ENCODE measurements at regions not wholly inside any gene's neighbourhood (a gene's known extent, or its start where the extent isn't known, plus 50 kb on each side); places are given as distances from the start of the nearest gene placed in this dataset.

GRCh38 chr16:6857575-6857974 lies 475.1 kb upstream of the RBFOX1 start:
- Histone ChIP-seq H3K4me3 (no peak overlapping the region), H3K9me3 (no peaks in the 10 kb centered on the region), H3K36me3 (no peaks in the 10 kb centered on the region), H3K27ac (no peak overlapping the region), H3K4me1 (no peaks in the 10 kb centered on the region), H3K27me3 (no peaks in the 10 kb centered on the region)
- FAIRE-seq (no peak), ATAC-seq (no peak), DNase-seq (no peak)
- WGBS, 2 donors = 47 to 48% methylated on average over 5 of the region's 5 CpGs
- TF ChIP-seq, protein P1, sequence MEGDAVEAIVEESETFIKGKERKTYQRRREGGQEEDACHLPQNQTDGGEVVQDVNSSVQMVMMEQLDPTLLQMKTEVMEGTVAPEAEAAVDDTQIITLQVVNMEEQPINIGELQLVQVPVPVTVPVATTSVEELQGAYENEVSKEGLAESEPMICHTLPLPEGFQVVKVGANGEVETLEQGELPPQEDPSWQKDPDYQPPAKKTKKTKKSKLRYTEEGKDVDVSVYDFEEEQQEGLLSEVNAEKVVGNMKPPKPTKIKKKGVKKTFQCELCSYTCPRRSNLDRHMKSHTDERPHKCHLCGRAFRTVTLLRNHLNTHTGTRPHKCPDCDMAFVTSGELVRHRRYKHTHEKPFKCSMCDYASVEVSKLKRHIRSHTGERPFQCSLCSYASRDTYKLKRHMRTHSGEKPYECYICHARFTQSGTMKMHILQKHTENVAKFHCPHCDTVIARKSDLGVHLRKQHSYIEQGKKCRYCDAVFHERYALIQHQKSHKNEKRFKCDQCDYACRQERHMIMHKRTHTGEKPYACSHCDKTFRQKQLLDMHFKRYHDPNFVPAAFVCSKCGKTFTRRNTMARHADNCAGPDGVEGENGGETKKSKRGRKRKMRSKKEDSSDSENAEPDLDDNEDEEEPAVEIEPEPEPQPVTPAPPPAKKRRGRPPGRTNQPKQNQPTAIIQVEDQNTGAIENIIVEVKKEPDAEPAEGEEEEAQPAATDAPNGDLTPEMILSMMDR (IDR thresholded peaks at IDR 0.05) = no peak
- intact Hi-C loops (cut with DNase I) = no loop called here

- DNase-seq (no peak), ATAC-seq (no peak), FAIRE-seq (no peak)
- no peak overlapping the region for H3K27ac ChIP-seq
- no peaks in the 10 kb centered on the region for H3K36me3 ChIP-seq
- no peaks in the 10 kb centered on the region for H3K9me3 ChIP-seq
- TF ChIP-seq, protein P1 (IDR thresholded peaks at IDR 0.05) = no peak
- 47 to 56% methylated on average over 5 of the region's 5 CpGs for WGBS, 2 donors
- no peaks in the 10 kb centered on the region for H3K4me1 ChIP-seq
- intact Hi-C loops (cut with DNase I) = no loop called here
- no peaks in the 10 kb centered on the region for H3K27me3 ChIP-seq
- H3K4me3 ChIP-seq = no peak overlapping the region
These were observed 476.1 kb upstream of the RBFOX1 start for GRCh38 chr16:6856578-6856977.

GRCh38 chr16:6853565-6853964 lies 479.1 kb upstream of the RBFOX1 start:
- WGBS, 2 donors = 36 to 40% methylated on average over 6 of the region's 6 CpGs
- H3K27me3 ChIP-seq = no peaks in the 10 kb centered on the region
- TF ChIP-seq, protein P1 (IDR thresholded peaks at IDR 0.05) = no peak
- H3K4me3 ChIP-seq = no peak overlapping the region
- intact Hi-C loops (cut with DNase I) = no loop called here
- DNase-seq (no peak), ATAC-seq (no peak), FAIRE-seq (no peak)
- no peaks in the 10 kb centered on the region for H3K4me1 ChIP-seq
- no peaks in the 10 kb centered on the region for H3K9me3 ChIP-seq
- no peak overlapping the region for H3K27ac ChIP-seq
- no peaks in the 10 kb centered on the region for H3K36me3 ChIP-seq

- Histone ChIP-seq H3K27me3 (no peaks in the 10 kb centered on the region), H3K27ac (no peak overlapping the region), H3K4me3 (no peak overlapping the region), H3K36me3 (no peaks in the 10 kb centered on the region), H3K9me3 (no peaks in the 10 kb centered on the region), H3K4me1 (no peaks in the 10 kb centered on the region)
- TF ChIP-seq, protein P1 (IDR thresholded peaks at IDR 0.05) = no peak
- ATAC-seq (no peak), DNase-seq (no peak), FAIRE-seq (no peak)
- 73 to 79% methylated on average over 3 of the region's 3 CpGs for WGBS, 2 donors
- intact Hi-C loops (cut with DNase I) = no loop called here
These were observed 479.9 kb upstream of the RBFOX1 start for GRCh38 chr16:6852643-6853225.

GRCh38 chr16:6846452-6846851 lies 486.2 kb upstream of the RBFOX1 start:
- no peak overlapping the region for H3K27ac ChIP-seq
- no peak overlapping the region for H3K4me3 ChIP-seq
- TF ChIP-seq, protein P1 (IDR thresholded peaks at IDR 0.05) = no peak
- no peaks in the 10 kb centered on the region for H3K36me3 ChIP-seq
- H3K27me3 ChIP-seq = no peaks in the 10 kb centered on the region
- intact Hi-C loops (cut with DNase I) = no loop called here
- H3K9me3 ChIP-seq = no peaks in the 10 kb centered on the region
- no peaks in the 10 kb centered on the region for H3K4me1 ChIP-seq
- no peak for FAIRE-seq
- WGBS, 2 donors = 43 to 44% methylated on average over 8 of the region's 8 CpGs
- no peak for DNase-seq
- no peak for ATAC-seq
